HL-60 (cell line): ENCODE measurements at regions not wholly inside any gene's neighbourhood (a gene's known extent, or its start where the extent isn't known, plus 50 kb on each side); places are given as distances from the start of the nearest gene placed in this dataset.

ENCODE experiments used
- GABPA ChIP-seq: IDR thresholded peaks from 2 replicates; pipeline ENCODE4 v1.6.1; 2012; ENCODE audit warnings: low read depth
- POLR2AphosphoS5 ChIP-seq: IDR thresholded peaks from 2 replicates; pipeline ENCODE4 v1.6.1; 2012; ENCODE audit warnings: low read depth
- TF ChIP-seq, protein P1 (sequence below): IDR thresholded peaks from one replicate; pipeline ENCODE4 v1.5.1; 2011; ENCODE audit warnings: low read length, control low read depth, inconsistent platforms; ENCODE audit not compliant: insufficient read depth
- TF ChIP-seq, protein P2 (sequence below): IDR thresholded peaks from 2 replicates; pipeline ENCODE4 v1.6.1; 2012; ENCODE audit warnings: low read depth; ENCODE audit not compliant: insufficient replicate concordance

DNA sequence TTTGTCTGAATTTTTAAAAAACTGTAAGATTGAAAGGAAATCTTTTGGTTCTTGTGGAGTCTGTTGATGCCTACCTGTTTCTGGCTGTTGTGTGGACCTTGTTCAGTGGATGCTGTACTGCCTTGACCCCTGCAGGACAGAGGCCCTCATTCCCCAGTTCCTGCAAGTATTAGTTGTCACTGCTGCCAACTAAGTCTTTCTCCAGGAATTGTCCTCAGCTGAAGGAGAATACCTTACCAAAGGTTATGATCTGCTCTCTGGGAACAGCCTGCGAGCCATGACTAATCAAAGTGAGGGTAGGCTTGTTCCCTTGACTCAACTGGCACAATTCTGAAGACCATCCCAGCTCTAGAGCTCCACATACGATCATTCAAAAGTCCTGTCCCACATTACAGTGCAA lies 145.3 kb upstream of the FST start:
- TF ChIP-seq, protein P1, sequence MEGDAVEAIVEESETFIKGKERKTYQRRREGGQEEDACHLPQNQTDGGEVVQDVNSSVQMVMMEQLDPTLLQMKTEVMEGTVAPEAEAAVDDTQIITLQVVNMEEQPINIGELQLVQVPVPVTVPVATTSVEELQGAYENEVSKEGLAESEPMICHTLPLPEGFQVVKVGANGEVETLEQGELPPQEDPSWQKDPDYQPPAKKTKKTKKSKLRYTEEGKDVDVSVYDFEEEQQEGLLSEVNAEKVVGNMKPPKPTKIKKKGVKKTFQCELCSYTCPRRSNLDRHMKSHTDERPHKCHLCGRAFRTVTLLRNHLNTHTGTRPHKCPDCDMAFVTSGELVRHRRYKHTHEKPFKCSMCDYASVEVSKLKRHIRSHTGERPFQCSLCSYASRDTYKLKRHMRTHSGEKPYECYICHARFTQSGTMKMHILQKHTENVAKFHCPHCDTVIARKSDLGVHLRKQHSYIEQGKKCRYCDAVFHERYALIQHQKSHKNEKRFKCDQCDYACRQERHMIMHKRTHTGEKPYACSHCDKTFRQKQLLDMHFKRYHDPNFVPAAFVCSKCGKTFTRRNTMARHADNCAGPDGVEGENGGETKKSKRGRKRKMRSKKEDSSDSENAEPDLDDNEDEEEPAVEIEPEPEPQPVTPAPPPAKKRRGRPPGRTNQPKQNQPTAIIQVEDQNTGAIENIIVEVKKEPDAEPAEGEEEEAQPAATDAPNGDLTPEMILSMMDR, result peak; percentile 4
- TF ChIP-seq GABPA, result no peak
- TF ChIP-seq, protein P2, sequence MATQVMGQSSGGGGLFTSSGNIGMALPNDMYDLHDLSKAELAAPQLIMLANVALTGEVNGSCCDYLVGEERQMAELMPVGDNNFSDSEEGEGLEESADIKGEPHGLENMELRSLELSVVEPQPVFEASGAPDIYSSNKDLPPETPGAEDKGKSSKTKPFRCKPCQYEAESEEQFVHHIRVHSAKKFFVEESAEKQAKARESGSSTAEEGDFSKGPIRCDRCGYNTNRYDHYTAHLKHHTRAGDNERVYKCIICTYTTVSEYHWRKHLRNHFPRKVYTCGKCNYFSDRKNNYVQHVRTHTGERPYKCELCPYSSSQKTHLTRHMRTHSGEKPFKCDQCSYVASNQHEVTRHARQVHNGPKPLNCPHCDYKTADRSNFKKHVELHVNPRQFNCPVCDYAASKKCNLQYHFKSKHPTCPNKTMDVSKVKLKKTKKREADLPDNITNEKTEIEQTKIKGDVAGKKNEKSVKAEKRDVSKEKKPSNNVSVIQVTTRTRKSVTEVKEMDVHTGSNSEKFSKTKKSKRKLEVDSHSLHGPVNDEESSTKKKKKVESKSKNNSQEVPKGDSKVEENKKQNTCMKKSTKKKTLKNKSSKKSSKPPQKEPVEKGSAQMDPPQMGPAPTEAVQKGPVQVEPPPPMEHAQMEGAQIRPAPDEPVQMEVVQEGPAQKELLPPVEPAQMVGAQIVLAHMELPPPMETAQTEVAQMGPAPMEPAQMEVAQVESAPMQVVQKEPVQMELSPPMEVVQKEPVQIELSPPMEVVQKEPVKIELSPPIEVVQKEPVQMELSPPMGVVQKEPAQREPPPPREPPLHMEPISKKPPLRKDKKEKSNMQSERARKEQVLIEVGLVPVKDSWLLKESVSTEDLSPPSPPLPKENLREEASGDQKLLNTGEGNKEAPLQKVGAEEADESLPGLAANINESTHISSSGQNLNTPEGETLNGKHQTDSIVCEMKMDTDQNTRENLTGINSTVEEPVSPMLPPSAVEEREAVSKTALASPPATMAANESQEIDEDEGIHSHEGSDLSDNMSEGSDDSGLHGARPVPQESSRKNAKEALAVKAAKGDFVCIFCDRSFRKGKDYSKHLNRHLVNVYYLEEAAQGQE, result no peak
- no peak for TF ChIP-seq POLR2AphosphoS5
